Liver (tissue), 8 donors: ENCODE measurements at regions not wholly inside any gene's neighbourhood (a gene's known extent, or its start where the extent isn't known, plus 50 kb on each side); places are given as distances from the start of the nearest gene placed in this dataset.

Source experiments
- DNase-seq: peaks from one replicate; pipeline ENCODE4 v3.0.0-alpha.2; 2017; ENCODE audit warnings: low spot score
- H3K27ac ChIP-seq, 2 donors: one replicate each; pipeline ENCODE4 v1.7.0; 2013; ENCODE audit warnings: inconsistent platforms in 2 of 2, low read length in 2 of 2, control low read depth in 1 of 2, low read depth in 1 of 2, mild to moderate bottlenecking in 1 of 2
- H3K27me3 ChIP-seq, 4 donors: one replicate each; pipeline versions ENCODE4 v1.6.1 to v1.7.0; 2013; ENCODE audit warnings: low read length in 3 of 4, inconsistent platforms in 1 of 4, mild to moderate bottlenecking in 1 of 4, moderate library complexity in 1 of 4; ENCODE audit not compliant: control insufficient read depth in 4 of 4, insufficient read depth in 4 of 4
- H3K36me3 ChIP-seq, 4 donors: one replicate each; pipeline versions ENCODE4 v1.6.1 to v1.7.0; 2013; ENCODE audit warnings: low read length in 3 of 4, mild to moderate bottlenecking in 3 of 4, low read depth in 1 of 4, moderate library complexity in 1 of 4; ENCODE audit not compliant: control insufficient read depth in 4 of 4, insufficient read depth in 3 of 4
- H3K4me1 ChIP-seq, 4 donors: one replicate each; pipeline versions ENCODE4 v1.6.1 to v1.7.0; 2013; ENCODE audit warnings: low read length in 3 of 4, mild to moderate bottlenecking in 3 of 4, moderate library complexity in 1 of 4; ENCODE audit not compliant: control insufficient read depth in 4 of 4, insufficient read depth in 4 of 4
- H3K4me3 ChIP-seq, 3 donors: one replicate each; pipeline versions ENCODE4 v1.6.1 to v1.7.0; 2013; ENCODE audit warnings: low read length in 3 of 3, control low read depth in 1 of 3, low read depth in 1 of 3, mild to moderate bottlenecking in 1 of 3
- H3K9ac ChIP-seq, 2 donors: one replicate each; pipeline ENCODE4 v1.7.0; 2013; ENCODE audit warnings: low read length in 2 of 2, mild to moderate bottlenecking in 2 of 2, moderate library complexity in 2 of 2, control low read depth in 1 of 2, low read depth in 1 of 2
- H3K9me3 ChIP-seq, 4 donors: one replicate each; pipeline versions ENCODE4 v1.6.1 to v1.7.0; 2013; ENCODE audit warnings: low read length in 3 of 4; ENCODE audit not compliant: control insufficient read depth in 4 of 4
- CTCF ChIP-seq: fragments of 150-350 bp; IDR thresholded peaks from 2 replicates; pipeline ENCODE4 v1.5.1; 2017; ENCODE audit warnings: improper control_type of control experiment, low read depth, low read length; ENCODE audit not compliant: missing input control
- EGR1 ChIP-seq, 2 donors: IDR thresholded peaks; 2 replicates each; pipeline ENCODE4 v1.6.1; 2016 to 2018; ENCODE audit warnings: antibody characterized with exemption in 2 of 2, low read depth in 2 of 2
- FOXA1 ChIP-seq: IDR thresholded peaks from 2 replicates; pipeline ENCODE4 v1.6.1; 2016; ENCODE audit warnings: antibody characterized with exemption
- FOXA2 ChIP-seq: IDR thresholded peaks from 2 replicates; pipeline ENCODE4 v1.6.1; 2016; ENCODE audit warnings: antibody characterized with exemption
- GABPA ChIP-seq, 2 donors: IDR thresholded peaks in 1 of 2; conservative IDR thresholded peaks in 1 of 2; 2 replicates each; pipeline ENCODE4 v1.6.1; 2016; ENCODE audit warnings: antibody characterized with exemption in 2 of 2, mild to moderate bottlenecking in 1 of 2, moderate library complexity in 1 of 2
- HNF4A ChIP-seq, 2 donors: conservative IDR thresholded peaks; 2 replicates each; pipeline ENCODE4 v1.6.1; 2016; ENCODE audit warnings: antibody characterized with exemption in 2 of 2, mild to moderate bottlenecking in 2 of 2
- HNF4G ChIP-seq: IDR thresholded peaks from 2 replicates; pipeline ENCODE4 v1.6.1; 2016; ENCODE audit warnings: antibody characterized with exemption
- JUND ChIP-seq, 2 donors: IDR thresholded peaks; 2 replicates each; pipeline ENCODE4 v1.6.1; 2016; ENCODE audit warnings: antibody characterized with exemption in 2 of 2
- MAX ChIP-seq: IDR thresholded peaks from 2 replicates; pipeline ENCODE4 v1.6.1; 2016; ENCODE audit warnings: antibody characterized with exemption
- NR2F2 ChIP-seq: IDR thresholded peaks from 2 replicates; pipeline ENCODE4 v1.6.1; 2016; ENCODE audit warnings: antibody characterized with exemption
- RAD21 ChIP-seq, 2 donors: IDR thresholded peaks; 2 replicates each; pipeline ENCODE4 v1.6.1; 2016; ENCODE audit warnings: antibody characterized with exemption in 2 of 2, mild to moderate bottlenecking in 2 of 2
- RXRA ChIP-seq, 2 donors: IDR thresholded peaks; 2 replicates each; pipeline ENCODE4 v1.6.1; 2017 to 2018; ENCODE audit warnings: antibody characterized with exemption in 2 of 2, mild to moderate bottlenecking in 1 of 2
- SP1 ChIP-seq: IDR thresholded peaks from 2 replicates; pipeline ENCODE4 v1.6.1; 2018; ENCODE audit warnings: antibody characterized with exemption, mild to moderate bottlenecking
- TAF1 ChIP-seq: conservative IDR thresholded peaks from 2 replicates; pipeline ENCODE4 v1.6.1; 2016; ENCODE audit warnings: antibody characterized with exemption, mild to moderate bottlenecking
- YY1 ChIP-seq: IDR thresholded peaks from 2 replicates; pipeline ENCODE4 v1.6.1; 2016; ENCODE audit warnings: antibody characterized with exemption, mild to moderate bottlenecking
- WGBS: extraction: QIAGEN DNeasy Blood & Tissue Kit; methylation state at CpG from one replicate; pipeline ENCODE4 v1.1.7; 2013; 5-methylcytosine and 5-hydroxymethylcytosine counted together
- TF ChIP-seq, protein P1 (sequence below): IDR thresholded peaks from 2 replicates; pipeline ENCODE4 v1.6.1; 2016; ENCODE audit warnings: antibody characterized with exemption
- TF ChIP-seq, protein P2 (sequence below): IDR thresholded peaks from 2 replicates; pipeline ENCODE4 v1.6.1; 2016; ENCODE audit warnings: antibody characterized with exemption
- TF ChIP-seq, protein P3 (sequence below): IDR thresholded peaks from 2 replicates; pipeline ENCODE4 v1.6.1; 2016; ENCODE audit warnings: antibody characterized with exemption, mild to moderate bottlenecking
- donor health status: healthy.
- donor health status: healthy.
- donor health status: healthy.
- donor health status: healthy.
- donor health status: healthy.

DNA sequence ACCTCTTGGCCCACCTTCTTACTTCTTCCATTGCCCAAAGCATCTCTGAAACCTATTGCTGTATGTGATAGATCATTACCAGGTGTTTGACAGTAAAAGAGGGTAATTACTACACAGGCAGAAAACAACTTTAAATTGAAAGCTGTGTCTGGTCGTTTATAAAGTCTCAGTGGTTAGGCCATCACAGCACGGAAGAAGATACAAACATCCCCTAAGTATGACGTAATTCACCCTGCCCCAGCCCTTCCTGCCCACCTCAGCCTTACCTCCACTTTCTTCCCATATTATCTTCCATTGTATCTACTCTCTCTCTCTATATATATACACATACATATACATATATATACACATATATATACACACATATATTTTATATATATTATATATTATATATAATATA, 805.8 kb upstream of the PABPC4L start:
- no peak for TF ChIP-seq HNF4A (conservative IDR thresholded peaks at IDR 0.05)
- TF ChIP-seq, protein P1, sequence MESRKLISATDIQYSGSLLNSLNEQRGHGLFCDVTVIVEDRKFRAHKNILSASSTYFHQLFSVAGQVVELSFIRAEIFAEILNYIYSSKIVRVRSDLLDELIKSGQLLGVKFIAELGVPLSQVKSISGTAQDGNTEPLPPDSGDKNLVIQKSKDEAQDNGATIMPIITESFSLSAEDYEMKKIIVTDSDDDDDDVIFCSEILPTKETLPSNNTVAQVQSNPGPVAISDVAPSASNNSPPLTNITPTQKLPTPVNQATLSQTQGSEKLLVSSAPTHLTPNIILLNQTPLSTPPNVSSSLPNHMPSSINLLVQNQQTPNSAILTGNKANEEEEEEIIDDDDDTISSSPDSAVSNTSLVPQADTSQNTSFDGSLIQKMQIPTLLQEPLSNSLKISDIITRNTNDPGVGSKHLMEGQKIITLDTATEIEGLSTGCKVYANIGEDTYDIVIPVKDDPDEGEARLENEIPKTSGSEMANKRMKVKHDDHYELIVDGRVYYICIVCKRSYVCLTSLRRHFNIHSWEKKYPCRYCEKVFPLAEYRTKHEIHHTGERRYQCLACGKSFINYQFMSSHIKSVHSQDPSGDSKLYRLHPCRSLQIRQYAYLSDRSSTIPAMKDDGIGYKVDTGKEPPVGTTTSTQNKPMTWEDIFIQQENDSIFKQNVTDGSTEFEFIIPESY, result no peak
- TF ChIP-seq FOXA1, result no peak
- no peaks in the 10 kb centered on the region for H3K9me3 ChIP-seq
- H3K4me1 ChIP-seq, result no peaks in the 10 kb centered on the region
- no peak overlapping the region for H3K9ac ChIP-seq
- 77% methylated on average over 3 of the region's 3 CpGs for WGBS
- no peaks in the 10 kb centered on the region for H3K36me3 ChIP-seq
- H3K27ac ChIP-seq, result no peak overlapping the region
- DNase-seq, result no peak
- no peaks in the 10 kb centered on the region for H3K27me3 ChIP-seq
- no peak overlapping the region for H3K4me3 ChIP-seq

DNA sequence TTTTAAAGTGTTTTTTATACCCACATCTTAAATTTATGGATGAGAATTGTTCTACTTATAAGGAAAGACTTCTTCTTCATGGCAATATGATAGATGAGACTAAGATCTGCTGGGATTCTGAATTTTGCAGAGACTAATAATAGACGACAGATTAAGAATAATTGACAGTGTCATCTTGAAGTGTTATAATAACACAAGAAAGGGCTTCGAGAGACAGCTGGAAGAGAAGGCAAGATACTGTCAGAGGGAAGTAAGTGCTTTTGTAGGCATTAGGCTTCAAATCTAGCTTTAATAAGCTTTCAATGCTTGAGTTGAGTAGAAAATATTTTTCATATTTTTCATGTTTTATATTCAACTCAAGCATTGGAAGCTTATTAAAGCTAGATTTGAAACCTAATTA, 797.6 kb upstream of the PABPC4L start:
- no peak for DNase-seq
- 71% methylated on average over 2 of the region's 2 CpGs for WGBS
- no peaks in the 10 kb centered on the region for H3K4me1 ChIP-seq

More for the DNA sequence above, 797.6 kb upstream of the PABPC4L start:
- Histone ChIP-seq H3K27me3 (no peaks in the 10 kb centered on the region), H3K4me3 (no peak overlapping the region), H3K9ac (no peak overlapping the region), H3K36me3 (no peaks in the 10 kb centered on the region), H3K27ac (no peak overlapping the region), H3K9me3 (no peaks in the 10 kb centered on the region)
- TF ChIP-seq RAD21 (IDR thresholded peaks at IDR 0.05) (no peak), NR2F2 (no peak), FOXA2 (no peak), TAF1 (no peak), YY1 (no peak), GABPA (IDR thresholded peaks at IDR 0.05 in 1 of 2, conservative IDR thresholded peaks at IDR 0.05 in 1 of 2) (no peak), HNF4G (no peak), FOXA1 (no peak), HNF4A (conservative IDR thresholded peaks at IDR 0.05) (no peak), EGR1 (IDR thresholded peaks at IDR 0.05; ENCODE audit: low read depth in 2 of 2) (no peak), JUND (IDR thresholded peaks at IDR 0.05) (no peak), RXRA (IDR thresholded peaks at IDR 0.05) (no peak), SP1 (no peak), MAX (no peak), CTCF (no peak)
- TF ChIP-seq, protein P1, result no peak
- TF ChIP-seq, protein P2, sequence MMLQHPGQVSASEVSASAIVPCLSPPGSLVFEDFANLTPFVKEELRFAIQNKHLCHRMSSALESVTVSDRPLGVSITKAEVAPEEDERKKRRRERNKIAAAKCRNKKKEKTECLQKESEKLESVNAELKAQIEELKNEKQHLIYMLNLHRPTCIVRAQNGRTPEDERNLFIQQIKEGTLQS, result no peak
- TF ChIP-seq, protein P3, sequence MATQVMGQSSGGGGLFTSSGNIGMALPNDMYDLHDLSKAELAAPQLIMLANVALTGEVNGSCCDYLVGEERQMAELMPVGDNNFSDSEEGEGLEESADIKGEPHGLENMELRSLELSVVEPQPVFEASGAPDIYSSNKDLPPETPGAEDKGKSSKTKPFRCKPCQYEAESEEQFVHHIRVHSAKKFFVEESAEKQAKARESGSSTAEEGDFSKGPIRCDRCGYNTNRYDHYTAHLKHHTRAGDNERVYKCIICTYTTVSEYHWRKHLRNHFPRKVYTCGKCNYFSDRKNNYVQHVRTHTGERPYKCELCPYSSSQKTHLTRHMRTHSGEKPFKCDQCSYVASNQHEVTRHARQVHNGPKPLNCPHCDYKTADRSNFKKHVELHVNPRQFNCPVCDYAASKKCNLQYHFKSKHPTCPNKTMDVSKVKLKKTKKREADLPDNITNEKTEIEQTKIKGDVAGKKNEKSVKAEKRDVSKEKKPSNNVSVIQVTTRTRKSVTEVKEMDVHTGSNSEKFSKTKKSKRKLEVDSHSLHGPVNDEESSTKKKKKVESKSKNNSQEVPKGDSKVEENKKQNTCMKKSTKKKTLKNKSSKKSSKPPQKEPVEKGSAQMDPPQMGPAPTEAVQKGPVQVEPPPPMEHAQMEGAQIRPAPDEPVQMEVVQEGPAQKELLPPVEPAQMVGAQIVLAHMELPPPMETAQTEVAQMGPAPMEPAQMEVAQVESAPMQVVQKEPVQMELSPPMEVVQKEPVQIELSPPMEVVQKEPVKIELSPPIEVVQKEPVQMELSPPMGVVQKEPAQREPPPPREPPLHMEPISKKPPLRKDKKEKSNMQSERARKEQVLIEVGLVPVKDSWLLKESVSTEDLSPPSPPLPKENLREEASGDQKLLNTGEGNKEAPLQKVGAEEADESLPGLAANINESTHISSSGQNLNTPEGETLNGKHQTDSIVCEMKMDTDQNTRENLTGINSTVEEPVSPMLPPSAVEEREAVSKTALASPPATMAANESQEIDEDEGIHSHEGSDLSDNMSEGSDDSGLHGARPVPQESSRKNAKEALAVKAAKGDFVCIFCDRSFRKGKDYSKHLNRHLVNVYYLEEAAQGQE, result no peak
